GM19351 (cell line): ENCODE measurements at regions not wholly inside any gene's neighbourhood (a gene's known extent, or its start where the extent isn't known, plus 50 kb on each side); places are given as distances from the start of the nearest gene placed in this dataset.

ENCODE experiments used
- ATAC-seq: cut with Tn5 transposase; IDR thresholded peaks from one replicate; pipeline ENCODE4 v1.9.1; 2021; ENCODE audit warnings: mild to moderate bottlenecking, moderate library complexity; ENCODE audit not compliant: unreplicated experiment

DNA sequence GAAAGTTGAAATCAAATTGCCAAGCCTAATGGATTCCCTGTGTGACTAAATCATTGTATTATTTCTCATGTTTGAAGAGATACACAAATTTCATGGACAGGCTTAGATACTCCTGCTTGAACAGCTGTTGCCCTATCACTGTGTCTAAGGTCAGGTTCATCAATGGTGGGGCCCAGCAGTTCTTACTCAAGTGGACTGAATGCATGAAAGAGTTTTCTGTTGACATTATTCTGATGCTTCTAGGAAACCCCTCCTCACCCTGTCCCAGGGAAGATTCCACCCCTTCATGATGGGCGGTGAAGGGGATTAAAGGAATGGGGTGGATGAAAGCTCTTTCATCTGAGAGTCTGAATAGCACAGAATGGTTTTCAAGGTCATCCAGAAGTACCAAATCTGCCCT lies 148.8 kb downstream of the INO80D start:
- no peak for ATAC-seq

DNA sequence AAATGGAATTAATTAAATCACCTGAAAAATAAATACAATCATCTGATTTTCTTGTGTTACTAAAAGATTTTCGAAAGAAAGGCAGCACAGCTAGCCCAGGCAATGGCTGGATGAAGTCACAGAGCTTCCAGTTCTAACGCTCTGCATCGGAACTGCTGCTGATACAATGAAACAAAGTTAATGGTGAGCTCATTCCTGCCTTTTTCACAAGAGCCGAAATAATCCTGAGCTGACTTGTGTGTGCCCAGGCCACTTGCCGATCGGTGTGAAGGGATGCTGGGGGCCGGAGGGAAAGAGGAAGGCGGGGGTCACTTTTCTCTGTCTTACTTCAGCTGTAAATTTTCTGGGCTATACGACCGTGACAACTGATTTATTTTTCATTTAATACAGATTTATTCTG lies 149.5 kb downstream of the INO80D start:
- no peak for ATAC-seq

DNA sequence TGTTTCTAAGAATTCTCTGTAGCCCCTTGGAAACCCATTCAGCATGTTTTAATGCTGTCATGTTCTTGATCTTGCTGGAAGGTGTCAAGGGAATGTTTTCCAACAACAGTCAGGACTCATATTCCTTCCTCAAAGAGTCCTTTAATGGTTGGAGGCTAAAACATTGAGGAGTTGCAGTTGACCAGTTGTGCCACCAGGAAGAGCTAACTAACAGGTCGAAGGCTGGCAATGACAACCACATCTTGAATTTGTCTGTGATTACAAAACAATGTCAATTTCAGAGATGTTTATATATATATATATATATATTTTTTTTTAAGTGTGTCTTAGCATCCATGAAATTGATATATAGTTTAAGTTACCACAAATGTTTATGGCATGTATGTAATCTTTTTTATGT lies 151.5 kb downstream of the INO80D start:
- ATAC-seq = no peak

DNA sequence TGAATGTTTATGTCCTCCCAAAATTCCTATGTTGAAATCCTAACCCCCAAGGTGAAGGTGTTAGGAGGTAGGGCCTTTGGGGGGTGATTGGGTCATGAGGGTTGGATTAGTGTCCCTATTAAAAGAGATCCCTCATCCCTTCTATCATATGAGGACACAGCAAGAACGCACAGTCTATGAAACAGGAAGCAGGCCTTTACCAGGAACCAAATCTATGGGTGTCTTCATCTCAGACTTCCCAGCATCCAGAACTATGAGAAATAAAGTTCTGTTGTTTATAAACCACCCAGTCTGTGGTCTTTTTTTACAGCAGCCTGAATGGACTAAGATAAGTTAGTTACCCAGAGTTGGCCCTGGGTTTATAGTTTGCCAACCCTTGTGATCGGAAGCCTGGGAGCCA lies 153.1 kb downstream of the INO80D start:
- ATAC-seq = no peak

DNA sequence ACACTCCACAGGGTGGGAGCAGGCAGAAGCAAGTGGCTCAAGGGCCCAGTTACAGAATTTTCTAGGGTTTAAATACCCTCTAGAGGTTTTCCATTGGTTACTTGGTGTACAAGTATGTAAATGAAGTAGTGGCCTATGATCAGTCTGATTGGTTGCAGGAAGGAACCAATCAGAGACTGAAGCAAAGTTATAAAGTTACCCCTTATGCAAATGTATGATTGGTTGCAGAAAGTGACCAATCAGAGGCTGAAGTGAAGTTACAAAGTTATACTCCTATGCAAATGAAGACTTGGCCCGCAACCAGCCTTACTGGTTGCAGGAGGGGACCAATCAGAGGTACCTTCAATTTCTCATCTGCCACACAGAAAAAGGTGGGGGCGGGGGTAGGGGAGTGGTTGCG lies 154.6 kb downstream of the INO80D start:
- ATAC-seq = no peak

DNA sequence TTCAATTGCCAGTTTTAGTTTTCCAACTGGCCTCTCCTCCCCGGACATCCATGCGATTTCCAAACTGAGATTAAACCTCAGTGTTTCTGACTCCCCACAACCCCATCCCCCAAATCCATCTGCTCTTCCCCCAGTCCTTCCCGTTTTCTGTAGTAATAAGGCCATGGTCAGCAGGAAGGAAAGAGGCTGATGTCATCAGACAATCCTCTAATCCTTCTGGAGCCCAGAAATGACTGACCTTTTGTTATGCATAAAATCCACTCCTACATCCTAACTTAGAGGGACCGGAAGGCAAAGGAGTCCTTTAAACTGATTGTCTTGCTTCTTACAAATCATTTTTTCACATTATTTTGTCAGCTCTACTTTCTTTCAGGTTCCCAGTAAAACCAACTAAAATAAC lies 155.8 kb downstream of the INO80D start:
- no peak for ATAC-seq

DNA sequence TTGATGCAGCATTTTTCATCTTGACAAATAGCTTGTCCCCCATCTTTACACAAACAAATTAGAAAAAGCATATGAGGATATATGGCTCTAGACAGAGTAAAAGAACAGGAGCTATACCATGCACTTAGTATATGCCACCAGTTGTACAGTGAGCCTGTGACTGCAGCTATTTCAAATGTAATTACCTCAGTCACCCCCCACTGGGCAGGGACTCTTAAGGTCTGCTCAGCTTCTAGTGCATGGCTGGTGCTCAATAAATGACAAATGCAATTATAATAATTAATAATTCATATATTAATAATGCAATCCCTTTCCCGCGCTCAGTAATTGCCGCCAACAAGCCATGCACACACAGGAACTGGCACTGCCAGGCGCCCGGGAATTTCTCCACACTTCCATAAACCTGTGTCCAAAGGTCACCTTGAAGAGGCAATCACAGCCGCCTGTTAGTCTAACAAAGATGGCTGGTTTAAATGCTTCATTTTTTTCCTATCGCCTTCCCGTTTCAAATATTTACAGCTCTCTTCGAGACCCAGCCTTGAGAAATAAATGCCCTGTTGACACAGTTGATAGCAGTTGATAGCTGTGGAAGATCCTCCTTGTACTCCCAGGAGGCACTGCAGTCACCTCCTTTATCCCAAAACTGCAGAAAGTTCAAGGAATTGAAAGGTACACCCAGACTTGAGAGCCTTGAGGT lies 156.6 kb downstream of the INO80D start:
- no peak for ATAC-seq

DNA sequence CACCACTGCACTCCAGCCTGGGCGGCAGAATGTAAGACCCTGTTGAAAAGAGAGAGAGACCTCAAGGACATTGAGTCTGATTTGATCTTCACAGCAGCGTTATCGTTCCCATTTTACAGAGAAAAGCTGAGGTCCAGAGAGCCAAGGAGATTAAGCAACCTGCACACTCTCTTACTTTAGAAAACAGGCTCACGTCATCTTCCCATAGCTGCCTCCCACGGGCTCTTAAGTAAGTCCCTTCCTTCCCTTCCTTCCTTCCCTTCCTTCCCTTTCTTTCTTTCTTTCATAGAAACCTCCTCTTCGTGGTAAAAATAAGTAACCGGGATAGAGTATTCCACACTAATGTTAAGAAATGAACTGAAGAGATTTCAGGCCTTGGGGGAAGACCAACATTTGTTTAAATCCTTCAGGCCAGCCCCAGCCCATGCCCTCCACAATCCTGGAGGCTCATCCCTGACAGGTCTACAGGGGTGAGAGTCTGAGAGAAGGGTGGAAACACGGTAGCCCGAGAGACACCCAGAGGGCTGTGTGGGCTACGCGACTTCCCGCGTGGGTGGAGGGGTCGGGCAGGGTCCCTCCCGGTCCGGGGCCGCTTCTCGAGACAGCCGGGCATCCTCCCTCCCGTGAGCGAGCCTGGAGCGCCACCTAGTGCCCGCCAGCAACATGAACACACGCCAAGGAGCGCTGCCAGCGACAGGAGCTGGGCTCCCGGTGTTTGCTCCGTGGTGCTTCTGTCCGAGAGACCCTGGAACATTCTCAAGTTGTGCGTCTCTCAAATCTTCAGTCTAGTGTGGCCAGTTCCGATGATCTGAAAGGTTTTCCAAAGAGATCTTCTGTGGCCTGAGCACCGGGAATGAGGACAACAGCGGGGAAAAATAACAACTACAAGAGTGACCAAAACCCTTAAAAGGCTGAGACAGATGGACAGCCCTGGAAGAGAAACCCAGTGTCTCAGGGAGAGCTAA lies 160.3 kb downstream of the INO80D start:
- peak; percentile 96 for ATAC-seq

DNA sequence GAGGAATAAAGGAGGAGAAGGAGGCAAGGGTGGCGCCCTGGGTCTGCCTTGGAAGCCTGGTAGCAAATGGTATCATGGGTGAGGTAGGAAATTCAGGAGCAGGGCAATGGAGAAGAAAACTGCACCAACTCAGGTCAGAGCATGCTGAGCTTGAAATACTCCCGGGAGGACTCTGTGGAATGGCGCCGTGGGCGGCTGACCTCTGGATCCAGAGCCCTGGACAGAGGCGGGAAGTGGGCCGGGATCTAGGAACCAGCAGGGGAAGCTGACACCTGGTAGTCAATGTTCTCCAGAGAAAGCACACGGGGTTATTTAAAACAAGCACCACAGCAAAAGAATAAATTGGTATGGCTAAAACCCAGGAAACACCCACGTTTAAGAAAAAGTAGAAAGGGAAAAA lies 161.3 kb downstream of the INO80D start:
- ATAC-seq = no peak

DNA sequence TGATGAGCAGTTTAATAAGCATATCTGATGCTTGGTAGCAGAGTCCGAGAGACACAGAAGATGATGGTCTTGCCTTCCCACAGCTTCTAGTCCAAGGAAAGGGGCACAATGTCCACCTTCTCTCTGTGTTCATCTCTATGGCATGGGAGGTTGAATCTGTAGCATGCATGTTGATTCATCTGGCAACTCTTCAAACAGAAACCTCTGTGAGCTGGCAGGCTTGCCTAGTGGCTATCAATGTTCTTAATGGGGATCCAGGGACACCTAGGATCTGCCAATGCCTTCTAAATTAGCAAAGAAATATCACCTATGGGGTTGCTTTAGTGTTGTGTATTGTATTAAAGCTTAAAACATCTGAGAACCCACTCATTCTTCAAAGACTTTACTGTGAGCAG lies 170.8 kb downstream of the INO80D start:
- ATAC-seq = no peak

DNA sequence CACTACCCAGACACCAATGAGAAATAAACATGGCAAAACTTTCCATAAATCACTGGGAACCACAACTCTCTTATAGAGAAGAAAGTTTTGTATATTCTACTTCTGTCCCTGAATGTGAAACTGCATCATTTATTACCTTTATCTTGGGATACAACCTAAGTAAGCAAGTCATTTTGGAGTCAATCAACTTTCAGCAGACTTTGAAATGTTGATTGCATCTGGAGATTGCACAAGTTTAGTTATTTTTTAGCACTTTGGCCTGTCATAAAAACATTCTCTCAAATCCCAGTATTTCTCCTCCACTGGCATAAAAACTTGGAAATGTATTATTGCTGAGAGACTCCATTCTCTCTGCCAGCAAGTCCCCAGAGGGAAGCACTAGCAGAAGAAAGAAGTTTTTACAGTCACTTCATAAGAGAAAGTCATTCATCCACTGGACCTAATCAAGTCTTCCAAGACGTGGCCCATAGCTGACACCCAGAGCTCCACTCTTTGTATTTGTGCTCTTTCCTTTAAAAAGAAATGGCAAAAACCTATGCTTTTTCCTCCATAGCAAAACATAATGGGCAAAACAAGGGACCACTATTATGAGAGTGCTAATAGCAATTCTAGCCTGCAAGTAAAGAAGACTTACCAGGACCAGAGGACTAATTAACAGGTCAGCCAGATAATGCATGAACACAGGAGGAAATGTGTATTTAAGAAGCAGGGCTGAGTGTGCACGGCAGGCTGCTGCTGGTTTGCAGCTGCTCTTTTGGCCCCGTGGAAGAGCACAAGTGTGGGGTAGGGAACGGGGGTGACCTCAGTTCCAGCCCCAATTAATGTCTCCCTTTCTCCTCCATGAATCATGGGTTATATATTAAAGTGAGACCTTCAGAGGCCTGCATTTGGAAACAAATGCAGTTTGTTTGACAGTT lies 171.5 kb downstream of the INO80D start:
- no peak for ATAC-seq

DNA sequence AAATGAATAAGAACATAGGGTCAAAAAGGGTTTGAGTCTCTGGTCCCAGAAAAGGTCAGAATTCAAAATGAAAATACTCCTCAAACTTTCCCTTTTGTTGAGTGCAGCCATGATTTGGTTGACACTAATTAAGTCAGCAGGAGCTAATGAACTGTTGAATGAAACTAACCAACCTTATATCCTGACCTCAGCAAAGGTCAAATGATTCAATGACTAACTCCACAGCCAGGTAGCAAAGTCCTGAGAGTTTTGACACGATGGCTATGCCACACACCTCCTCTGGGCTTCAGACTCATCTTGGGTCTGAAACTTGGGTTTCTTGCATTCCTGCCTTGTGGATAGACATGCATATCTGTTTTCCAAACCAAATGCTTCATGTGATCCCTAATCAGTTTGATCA lies 172.3 kb downstream of the INO80D start:
- no peak for ATAC-seq

DNA sequence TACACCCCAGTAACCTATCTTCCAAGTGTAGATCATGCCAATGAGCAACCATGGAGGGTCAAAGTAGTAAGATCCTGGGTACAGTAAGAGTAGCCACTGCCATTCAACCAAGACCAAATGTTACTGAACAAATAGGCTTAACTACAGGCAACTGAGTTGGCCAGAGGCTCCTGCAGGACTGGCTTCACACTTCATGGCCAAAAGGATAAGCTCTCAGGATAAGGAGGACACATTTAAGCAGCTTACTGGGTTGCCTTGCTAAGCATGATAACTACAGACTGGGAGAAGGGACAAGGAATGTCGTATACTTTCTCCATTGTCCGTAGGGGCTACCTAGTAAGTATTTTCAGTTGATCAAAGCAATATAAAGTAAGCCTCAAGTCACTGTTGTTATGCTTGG lies 174.7 kb downstream of the INO80D start:
- no peak for ATAC-seq

DNA sequence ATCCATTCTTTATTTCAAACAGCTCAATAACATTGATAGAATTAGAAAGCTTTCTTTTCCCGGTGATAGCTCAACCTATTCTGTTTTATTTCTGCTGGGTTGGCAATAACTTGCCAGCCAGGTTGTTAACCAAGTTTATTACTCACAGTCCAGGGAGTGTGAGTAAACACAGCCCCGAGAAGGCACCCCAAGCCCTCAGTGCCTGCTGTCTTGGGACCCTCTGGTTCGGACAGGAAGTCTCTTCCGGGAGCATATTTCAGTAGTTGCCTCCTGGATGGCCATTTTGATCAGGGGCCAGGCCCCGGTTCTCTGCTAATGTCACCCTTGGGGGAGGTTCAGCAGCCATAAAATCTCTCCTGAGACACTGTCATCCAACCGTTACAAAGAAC lies 176.8 kb downstream of the INO80D start:
- no peak for ATAC-seq

DNA sequence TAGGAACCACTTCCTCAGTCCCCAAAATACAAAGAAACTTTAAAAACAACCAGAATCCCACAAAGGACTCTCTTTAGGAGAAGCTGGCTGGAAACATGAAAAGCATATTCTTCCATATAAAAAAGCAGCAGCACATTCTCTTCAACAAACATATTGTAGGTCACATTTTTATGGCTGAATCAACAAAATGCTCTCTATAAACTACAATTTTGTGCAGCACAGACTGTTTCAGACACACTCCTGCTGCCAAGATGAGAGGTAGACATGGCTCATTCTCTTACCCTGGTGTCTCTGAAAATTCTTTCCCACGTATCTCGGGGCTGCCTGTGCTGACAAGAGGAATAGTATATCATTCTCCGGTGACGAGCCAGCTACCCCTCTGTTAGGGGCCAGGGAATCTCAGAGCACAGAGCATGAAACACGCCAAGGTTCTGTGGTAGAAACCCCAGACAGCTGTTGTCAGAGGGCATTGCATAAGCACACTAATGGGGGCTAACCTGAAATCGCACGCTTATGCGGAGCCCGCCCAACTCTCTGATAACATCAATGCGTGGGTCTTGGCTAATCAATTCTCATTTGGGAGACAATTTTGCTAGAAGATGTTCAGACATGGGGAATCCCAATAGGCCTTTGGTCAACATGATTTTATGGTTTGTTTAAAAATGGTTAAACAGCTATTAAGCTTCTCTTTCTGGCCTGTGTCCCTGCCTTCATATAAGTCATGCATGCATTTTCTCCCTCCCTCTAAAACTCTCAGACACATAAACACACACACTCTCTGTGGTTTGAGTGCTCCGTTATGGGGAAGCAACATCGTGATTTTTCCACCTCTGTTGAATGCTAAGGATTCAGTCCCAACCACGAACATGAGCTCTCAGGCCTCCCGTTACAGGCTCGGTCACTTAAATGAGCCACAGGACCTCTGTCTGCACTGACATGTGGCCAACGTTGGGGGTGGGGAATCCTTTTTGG lies 177.5 kb downstream of the INO80D start:
- ATAC-seq = no peak

DNA sequence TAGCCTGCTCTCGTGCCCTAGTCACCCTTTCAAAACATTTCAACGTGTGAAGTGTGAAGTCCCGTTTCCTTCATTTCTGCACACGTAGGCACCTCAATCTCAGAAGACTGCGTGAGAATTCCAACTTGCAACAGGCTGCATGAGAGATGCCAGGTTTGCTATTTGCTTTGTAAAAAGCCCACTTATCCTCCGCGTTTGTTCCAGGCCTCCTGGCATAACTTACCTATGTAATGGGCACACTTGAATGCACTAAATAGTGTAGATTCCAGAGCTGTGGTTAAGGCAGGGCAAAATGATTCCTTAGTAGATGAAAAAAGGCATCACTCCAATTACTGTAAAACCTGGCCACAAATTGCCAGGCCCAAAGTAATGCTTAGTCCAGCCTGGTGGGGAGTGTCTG lies 179.6 kb downstream of the INO80D start:
- no peak for ATAC-seq

DNA sequence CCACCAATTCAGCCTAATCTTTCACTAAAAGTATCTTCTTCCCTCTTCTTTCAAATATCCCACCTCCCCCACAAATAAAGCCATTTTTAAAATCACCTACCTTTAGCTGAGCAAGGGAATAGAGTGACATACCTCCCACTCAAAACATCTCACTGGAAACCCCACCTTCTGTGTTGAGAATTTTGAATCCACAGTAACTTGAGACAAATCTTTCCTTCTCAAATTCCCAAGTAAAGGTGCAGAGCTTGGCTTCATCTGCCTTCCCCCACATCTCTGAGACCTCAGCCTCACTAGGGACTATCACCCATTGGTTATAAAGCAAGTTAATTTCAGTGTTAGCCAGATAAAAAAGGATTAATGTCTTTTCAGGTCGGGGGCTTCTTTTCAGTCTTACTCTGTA lies 180.4 kb downstream of the INO80D start:
- ATAC-seq = no peak

DNA sequence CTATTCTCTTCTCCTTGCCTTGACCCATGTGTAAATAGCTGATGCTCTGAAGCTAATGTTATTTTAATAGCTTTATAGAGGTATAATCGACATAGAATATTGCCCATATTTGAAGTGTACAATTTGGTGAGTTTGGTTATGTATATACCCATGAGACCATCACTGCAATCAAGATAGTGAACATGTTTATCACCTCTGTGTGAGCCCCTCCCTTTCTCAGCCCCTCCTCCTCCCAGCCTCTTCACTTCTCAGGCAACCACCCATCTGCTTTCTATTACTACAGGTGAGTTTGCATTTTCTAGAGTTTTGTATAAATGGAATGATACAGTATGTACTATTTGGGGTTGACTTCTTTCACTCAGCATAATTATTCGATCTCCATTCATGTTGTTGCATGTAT lies 181.1 kb downstream of the INO80D start:
- no peak for ATAC-seq

DNA sequence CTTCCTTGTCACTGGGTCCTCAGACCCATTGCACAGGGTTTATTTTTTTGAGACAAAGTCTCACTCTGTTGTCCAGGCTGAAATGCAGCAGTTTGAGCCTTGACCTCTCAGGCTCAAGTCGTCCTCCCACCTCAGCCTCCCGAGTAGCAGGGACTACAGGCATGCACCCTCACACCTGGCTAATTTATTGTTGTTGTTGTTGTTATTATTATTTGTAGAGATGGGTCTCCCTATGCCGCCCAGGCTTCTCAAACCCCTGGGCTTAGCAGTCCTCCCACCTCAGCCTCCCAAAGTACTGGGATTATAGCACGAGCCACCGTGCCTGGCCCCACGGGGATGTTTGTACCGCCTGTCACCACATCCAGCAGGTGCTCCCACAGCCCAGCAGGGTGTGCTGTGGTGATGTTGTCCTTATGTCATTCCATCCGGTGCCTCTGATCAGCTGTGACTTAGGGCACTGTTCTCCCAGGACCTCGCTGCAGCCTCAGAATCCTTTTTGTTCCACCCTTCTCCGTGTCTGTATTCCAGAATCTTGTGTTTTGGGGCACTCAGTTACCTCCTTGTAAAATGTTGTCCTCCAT lies 182.3 kb downstream of the INO80D start:
- peak; percentile 93 for ATAC-seq

DNA sequence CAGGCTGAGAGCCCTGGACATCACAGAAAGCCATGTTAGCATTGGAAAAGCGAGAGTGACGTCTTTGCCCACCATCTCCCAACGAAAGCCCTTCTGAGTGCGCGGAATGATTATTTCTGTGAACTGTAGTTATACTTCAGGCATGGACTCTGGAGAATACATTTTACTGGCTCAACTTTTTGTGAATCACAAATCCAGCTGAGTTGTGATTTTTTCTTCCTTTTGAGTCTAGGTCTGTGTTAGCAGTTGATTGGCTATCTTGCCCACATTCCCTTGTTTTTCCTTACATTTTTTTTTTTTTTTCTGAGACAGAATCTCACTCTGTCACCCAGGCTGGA lies 183.1 kb downstream of the INO80D start:
- ATAC-seq = no peak
